ENCODE measurements at regions not wholly inside any gene's neighbourhood (a gene's known extent, or its start where the extent isn't known, plus 50 kb on each side); places are given as distances from the start of the nearest gene placed in this dataset.

- in situ Hi-C loops (cut with HindIII; ENCODE audit: low sequenced_read_pairs): no loop called here
- TF ChIP-seq CTCF (IDR thresholded peaks at IDR 0.05; ENCODE audit: low read depth, low read length, missing control alignments): no peak
- no peak for DNase-seq (ENCODE audit: low read depth)
- no peak overlapping the region for H3K4me3 ChIP-seq (ENCODE audit: low read depth, low read length)
These were observed 53.5 kb upstream of the CHODL start for GRCh38 chr21:18191139-18191538.

- in situ Hi-C loops (cut with HindIII; ENCODE audit: low sequenced_read_pairs): no loop called here
- no peak for DNase-seq (ENCODE audit: low read depth)
- no peak overlapping the region for H3K4me3 ChIP-seq (ENCODE audit: low read depth, low read length)
These were observed 66.1 kb upstream of the CHODL start for GRCh38 chr21:18178509-18178908.

GRCh38 chr21:18174370-18174769, 70.3 kb upstream of the CHODL start:
- no peak for TF ChIP-seq CTCF (IDR thresholded peaks at IDR 0.05; ENCODE audit: low read depth, low read length, missing control alignments)
- H3K4me3 ChIP-seq (ENCODE audit: low read depth, low read length): no peak overlapping the region
- DNase-seq (ENCODE audit: low read depth): no peak
- in situ Hi-C loops (cut with HindIII; ENCODE audit: low sequenced_read_pairs): no loop called here

More at GRCh38 chr21:18178509-18178908, 66.1 kb upstream of the CHODL start:
- no peak for TF ChIP-seq CTCF (IDR thresholded peaks at IDR 0.05; ENCODE audit: low read depth, low read length, missing control alignments)

- no peak for DNase-seq (ENCODE audit: low read depth)
- no peak for TF ChIP-seq CTCF (IDR thresholded peaks at IDR 0.05; ENCODE audit: low read depth, low read length, missing control alignments)
- no peak overlapping the region for H3K4me3 ChIP-seq (ENCODE audit: low read depth, low read length)
- in situ Hi-C loops (cut with HindIII; ENCODE audit: low sequenced_read_pairs): no loop called here
These were observed 73.8 kb upstream of the CHODL start for GRCh38 chr21:18170829-18171228.

GRCh38 chr21:18170221-18170620, 74.4 kb upstream of the CHODL start:
- no peak for TF ChIP-seq CTCF (IDR thresholded peaks at IDR 0.05; ENCODE audit: low read depth, low read length, missing control alignments)
- no peak for DNase-seq (ENCODE audit: low read depth)
- no peak overlapping the region for H3K4me3 ChIP-seq (ENCODE audit: low read depth, low read length)
- in situ Hi-C loops (cut with HindIII; ENCODE audit: low sequenced_read_pairs): no loop called here

- no peak for TF ChIP-seq CTCF (IDR thresholded peaks at IDR 0.05; ENCODE audit: low read depth, low read length, missing control alignments)
- no peak for DNase-seq (ENCODE audit: low read depth)
- in situ Hi-C loops (cut with HindIII; ENCODE audit: low sequenced_read_pairs): no loop called here
- no peak overlapping the region for H3K4me3 ChIP-seq (ENCODE audit: low read depth, low read length)
These were observed 76.5 kb upstream of the CHODL start for GRCh38 chr21:18168108-18168507.

- H3K4me3 ChIP-seq (ENCODE audit: low read depth, low read length): no peak overlapping the region
- no peak for DNase-seq (ENCODE audit: low read depth)
- no peak for TF ChIP-seq CTCF (IDR thresholded peaks at IDR 0.05; ENCODE audit: low read depth, low read length, missing control alignments)
- in situ Hi-C loops (cut with HindIII; ENCODE audit: low sequenced_read_pairs): no loop called here
These were observed 79.7 kb upstream of the CHODL start for GRCh38 chr21:18164933-18165332.

Measured in astrocyte of the cerebellum (primary cell).